ENCODE measurements at regions not wholly inside any gene's neighbourhood (a gene's known extent, or its start where the extent isn't known, plus 50 kb on each side); places are given as distances from the start of the nearest gene placed in this dataset.

DNA sequence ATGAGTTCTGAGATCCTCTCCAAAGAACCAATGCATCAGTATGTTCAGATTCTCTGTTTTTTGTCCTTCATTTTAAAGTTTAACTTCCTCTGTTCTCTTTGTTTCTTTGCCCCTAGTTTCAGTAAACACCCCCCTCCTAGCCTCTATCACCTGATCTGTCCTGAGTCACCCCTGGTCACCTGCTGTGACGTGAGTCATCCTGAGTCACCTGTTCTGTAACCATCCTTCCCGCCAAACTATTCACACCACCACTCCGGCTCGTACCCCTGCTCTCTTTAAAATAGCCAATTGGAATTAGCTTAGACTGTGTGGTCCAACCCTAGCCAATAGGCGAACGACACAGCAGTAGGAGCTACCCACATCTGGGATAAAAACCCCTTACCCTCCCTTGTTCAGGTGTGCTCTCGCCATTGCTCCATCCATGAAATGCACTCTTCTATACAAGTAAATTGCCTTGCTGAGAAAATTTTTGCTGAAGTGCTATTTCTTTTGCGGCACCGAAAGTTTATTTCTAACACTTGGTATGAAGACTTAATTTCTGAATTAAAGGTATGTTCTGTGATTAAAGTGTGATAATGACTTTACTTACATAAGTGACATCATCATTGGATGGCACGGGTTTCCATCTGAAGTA, 318.4 kb downstream of the AASDHPPT start:
- no peak for TF ChIP-seq EZH2 (IDR thresholded peaks at IDR 0.05; ENCODE audit: borderline replicate concordance, low read length)
- TF ChIP-seq, protein P1, sequence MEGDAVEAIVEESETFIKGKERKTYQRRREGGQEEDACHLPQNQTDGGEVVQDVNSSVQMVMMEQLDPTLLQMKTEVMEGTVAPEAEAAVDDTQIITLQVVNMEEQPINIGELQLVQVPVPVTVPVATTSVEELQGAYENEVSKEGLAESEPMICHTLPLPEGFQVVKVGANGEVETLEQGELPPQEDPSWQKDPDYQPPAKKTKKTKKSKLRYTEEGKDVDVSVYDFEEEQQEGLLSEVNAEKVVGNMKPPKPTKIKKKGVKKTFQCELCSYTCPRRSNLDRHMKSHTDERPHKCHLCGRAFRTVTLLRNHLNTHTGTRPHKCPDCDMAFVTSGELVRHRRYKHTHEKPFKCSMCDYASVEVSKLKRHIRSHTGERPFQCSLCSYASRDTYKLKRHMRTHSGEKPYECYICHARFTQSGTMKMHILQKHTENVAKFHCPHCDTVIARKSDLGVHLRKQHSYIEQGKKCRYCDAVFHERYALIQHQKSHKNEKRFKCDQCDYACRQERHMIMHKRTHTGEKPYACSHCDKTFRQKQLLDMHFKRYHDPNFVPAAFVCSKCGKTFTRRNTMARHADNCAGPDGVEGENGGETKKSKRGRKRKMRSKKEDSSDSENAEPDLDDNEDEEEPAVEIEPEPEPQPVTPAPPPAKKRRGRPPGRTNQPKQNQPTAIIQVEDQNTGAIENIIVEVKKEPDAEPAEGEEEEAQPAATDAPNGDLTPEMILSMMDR (IDR thresholded peaks at IDR 0.05; ENCODE audit: low read length), result no peak
